B cell (primary cell): ENCODE measurements at regions not wholly inside any gene's neighbourhood (a gene's known extent, or its start where the extent isn't known, plus 50 kb on each side); places are given as distances from the start of the nearest gene placed in this dataset.

Experiments
- ATAC-seq: fragments of 200-7000 bp; cut with Tn5 transposase; one replicate; pipeline ENCODE4 v1.10.0; 2021; ENCODE audit warnings: low read depth, mild to moderate bottlenecking, moderate number of reproducible peaks, moderate library complexity
- CTCF ChIA-PET: fragments of 350-600 bp; sonication (Branson Sonifier 250); formaldehyde crosslinking; loops from one replicate; lab custom pipeline; 2021; ENCODE audit warnings: antibody characterized with exemption, inconsistent platforms; lab: Charles Lee
- POLR2A ChIA-PET: fragments of 350-600 bp; sonication (Branson Sonifier 250); formaldehyde crosslinking; loops from one replicate; lab custom pipeline; 2021; ENCODE audit warnings: antibody characterized with exemption; lab: Charles Lee
- DNase-seq: peaks from one replicate; pipeline ENCODE4 v3.0.0; 2013
- H2AFZ ChIP-seq: 2 replicates; pipeline ENCODE4 v1.6.1; 2012; ENCODE audit warnings: mild to moderate bottlenecking, low read depth, low read length; ENCODE audit not compliant: insufficient read depth, poor library complexity, severe bottlenecking
- H3K27ac ChIP-seq, 2 donors: 1 replicate in 1 of 2; 2 replicates in 1 of 2; pipeline ENCODE4 v1.5.1; 2012 to 2013; ENCODE audit warnings: low read length in 2 of 2, mild to moderate bottlenecking in 2 of 2, moderate library complexity in 1 of 2
- H3K27me3 ChIP-seq, 4 experiments: fragments of 200-600 bp in 1 of 4; sonication (generic) in 1 of 4; replicated peaks in 1 of 4; 1 replicate in 2 of 4; 2 replicates in 2 of 4; pipeline versions ENCODE4 v1.6.1 to v1.7.0; 2013 to 2016; ENCODE audit warnings: low read length in 3 of 4, mild to moderate bottlenecking in 2 of 4, mixed read lengths in 1 of 4, moderate library complexity in 1 of 4; ENCODE audit not compliant: insufficient read depth in 4 of 4, control insufficient read depth in 3 of 4; ENCODE audit errors: control extremely low read depth in 1 of 4
- H3K36me3 ChIP-seq, 2 experiments: replicated peaks in 1 of 2; 1 replicate in 1 of 2; 2 replicates in 1 of 2; pipeline versions ENCODE4 v1.6.1 to v1.7.1; 2013; ENCODE audit warnings: low read length in 1 of 2; ENCODE audit not compliant: insufficient read depth in 2 of 2, control insufficient read depth in 1 of 2; ENCODE audit errors: control extremely low read depth in 1 of 2, extremely low read depth in 1 of 2
- H3K4me1 ChIP-seq, 2 donors: fragments of 200-600 bp in 1 of 2; sonication (generic) in 1 of 2; 1 replicate in 1 of 2; 2 replicates in 1 of 2; pipeline versions ENCODE4 v1.5.1 to v1.6.1; 2013 to 2017; ENCODE audit warnings: low read length in 2 of 2; ENCODE audit not compliant: control insufficient read depth in 2 of 2, insufficient read depth in 2 of 2
- H3K4me2 ChIP-seq: replicated peaks from 2 replicates; pipeline ENCODE3; 2012; ENCODE audit warnings: mild to moderate bottlenecking, low read depth, low read length; ENCODE audit not compliant: poor library complexity, severe bottlenecking
- H3K4me3 ChIP-seq, 5 experiments: fragments of 200-600 bp in 1 of 5; sonication (generic) in 1 of 5; 1 replicate in 3 of 5; 2 replicates in 2 of 5; pipeline versions ENCODE4 v1.5.1 to v1.7.0; 2011 to 2016; ENCODE audit warnings: low read length in 4 of 5, mild to moderate bottlenecking in 4 of 5, low read depth in 2 of 5, control low read depth in 1 of 5, moderate library complexity in 1 of 5; ENCODE audit not compliant: insufficient read depth in 1 of 5; ENCODE audit errors: control extremely low read depth in 1 of 5, extremely low read depth in 1 of 5
- H3K79me2 ChIP-seq: fragments of 200-600 bp; sonication (generic); one replicate; pipeline ENCODE4 v1.6.0; 2016; ENCODE audit warnings: low read length; ENCODE audit not compliant: control insufficient read depth, insufficient read depth
- H3K9ac ChIP-seq: fragments of 200-600 bp; sonication (generic); 2 replicates; pipeline ENCODE4 v1.6.1; 2017; ENCODE audit warnings: mild to moderate bottlenecking, low read length, moderate library complexity
- H3K9me3 ChIP-seq, 3 donors: one replicate each; pipeline versions ENCODE4 v1.6.1 to v1.7.1; 2013; ENCODE audit warnings: low read length in 2 of 3; ENCODE audit not compliant: control insufficient read depth in 2 of 3, insufficient read depth in 1 of 3; ENCODE audit errors: control extremely low read depth in 1 of 3
- H4K20me1 ChIP-seq: 2 replicates; pipeline ENCODE4 v1.6.0; 2012; ENCODE audit warnings: mild to moderate bottlenecking, low read length; ENCODE audit not compliant: insufficient read depth, control insufficient read depth, poor library complexity, severe bottlenecking
- H3K27ac Mint-ChIP-seq: one replicate; pipeline ENCODE4 v1.8.0; 2021; ENCODE audit warnings: mixed read lengths
- H3K27me3 Mint-ChIP-seq: one replicate; pipeline ENCODE4 v1.8.0; 2021; ENCODE audit warnings: mixed read lengths
- H3K4me1 Mint-ChIP-seq: one replicate; pipeline ENCODE4 v1.8.0; 2021; ENCODE audit warnings: mixed read lengths
- H3K4me3 Mint-ChIP-seq: one replicate; pipeline ENCODE4 v1.8.0; 2021; ENCODE audit warnings: mixed read lengths
- H3K9me3 Mint-ChIP-seq: one replicate; pipeline ENCODE4 v1.8.0; 2022; ENCODE audit warnings: mixed read lengths; ENCODE audit not compliant: insufficient read depth
- CTCF ChIP-seq: fragments of 200-600 bp; IDR thresholded peaks from one replicate; pipeline ENCODE4 v1.8.0; 2022; ENCODE audit warnings: antibody characterized with exemption, mild to moderate bottlenecking
- EZH2 ChIP-seq: IDR thresholded peaks from 2 replicates; pipeline ENCODE4 v1.6.1; 2012; ENCODE audit warnings: borderline replicate concordance, low read depth, mild to moderate bottlenecking, moderate library complexity, low read length; ENCODE audit not compliant: insufficient read depth, poor library complexity, severe bottlenecking
- WGBS: methylation state at CpG from one replicate; pipeline ENCODE4 v1.1.5; 2013; ENCODE audit warnings: missing lambda C conversion rate; ENCODE audit not compliant: insufficient coverage; 5-methylcytosine and 5-hydroxymethylcytosine counted together
- intact Hi-C: fragments of 100-400 bp; cut with micrococcal nuclease; formaldehyde crosslinking; loops from one replicate; pipeline ENCODE4 v1.10.0; 2022

- 94% methylated on average over 4 of the region's 6 CpGs for WGBS
- Mint-ChIP-seq H3K4me3 (no peak overlapping the region), H3K27me3 (no peaks in the 10 kb centered on the region), H3K27ac (no peak overlapping the region), H3K4me1 (no peaks in the 10 kb centered on the region), H3K9me3 (no peaks in the 10 kb centered on the region)
- ATAC-seq, result no peak
- Histone ChIP-seq H3K79me2 (no peaks in the 10 kb centered on the region), H3K9ac (no peak overlapping the region), H3K27me3 (no peaks in the 10 kb centered on the region), H3K9me3 (no peaks in the 10 kb centered on the region), H2AFZ (no peak overlapping the region), H3K27ac (no peak overlapping the region), H3K4me2 (no peak overlapping the region), H3K4me3 (no peak overlapping the region), H4K20me1 (no peaks in the 10 kb centered on the region), H3K36me3 (no peaks in the 10 kb centered on the region), H3K4me1 (no peaks in the 10 kb centered on the region)
- ChIA-PET CTCF (no interaction called here), POLR2A (no interaction called here)
- TF ChIP-seq EZH2 (no peak), CTCF (no peak)
- intact Hi-C loops, result no loop called here
- DNase-seq, result no peak
Observed at GRCh38 chr1:81543764-81544163, 257.0 kb upstream of the ADGRL2 start.

- Histone ChIP-seq H3K27me3 (no peaks in the 10 kb centered on the region), H3K27ac (no peak overlapping the region), H2AFZ (no peak overlapping the region), H3K4me1 (no peaks in the 10 kb centered on the region), H3K9me3 (no peaks in the 10 kb centered on the region), H3K4me3 (no peak overlapping the region), H3K4me2 (no peak overlapping the region), H3K79me2 (no peaks in the 10 kb centered on the region), H3K9ac (no peak overlapping the region), H3K36me3 (no peaks in the 10 kb centered on the region), H4K20me1 (no peaks in the 10 kb centered on the region)
- POLR2A ChIA-PET, result no interaction called here
- intact Hi-C loops, result no loop called here
- no peak for DNase-seq
- CTCF ChIA-PET, result no interaction called here
- TF ChIP-seq EZH2 (no peak), CTCF (no peak)
- WGBS, result 100% methylated on average over 2 of the region's 5 CpGs
- Mint-ChIP-seq H3K9me3 (peaks cover 2% of the 10 kb centered on the region), H3K27ac (no peak overlapping the region), H3K4me3 (no peak overlapping the region), H3K4me1 (no peaks in the 10 kb centered on the region), H3K27me3 (no peaks in the 10 kb centered on the region)
- no peak for ATAC-seq
Observed at GRCh38 chr1:81542196-81542595, 258.5 kb upstream of the ADGRL2 start.
